HG03520 (cell line): ENCODE measurements at regions not wholly inside any gene's neighbourhood (a gene's known extent, or its start where the extent isn't known, plus 50 kb on each side); places are given as distances from the start of the nearest gene placed in this dataset.
"Not testable (repeated sequence)": the region's sequence is repeated elsewhere in the genome, so short reads cannot be mapped to it uniquely, and the experiment has no call there.

Experiments
- ATAC-seq: cut with Tn5 transposase; IDR thresholded peaks from one replicate; pipeline ENCODE4 v1.9.1; 2021; ENCODE audit warnings: mild to moderate bottlenecking, moderate library complexity; ENCODE audit not compliant: unreplicated experiment

DNA sequence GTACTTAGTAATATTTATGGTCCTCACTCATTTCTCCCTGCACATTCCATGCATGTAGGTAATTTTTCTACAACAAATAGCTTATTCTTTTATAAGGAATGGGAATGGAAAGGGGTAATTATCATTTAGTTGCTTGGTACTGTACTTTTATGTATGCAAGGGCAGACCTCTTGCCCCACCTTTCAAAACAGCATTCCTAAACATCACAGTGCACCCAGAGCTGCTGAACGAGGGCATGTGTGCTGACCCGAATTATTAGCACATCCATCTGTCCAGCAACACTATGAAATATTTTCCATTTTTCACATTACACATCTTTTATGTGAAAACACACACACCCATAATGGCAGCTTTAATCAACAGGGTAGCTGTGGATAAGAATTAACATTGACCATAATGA lies 228.6 kb upstream of the ARRDC3 start:
- no peak for ATAC-seq

DNA sequence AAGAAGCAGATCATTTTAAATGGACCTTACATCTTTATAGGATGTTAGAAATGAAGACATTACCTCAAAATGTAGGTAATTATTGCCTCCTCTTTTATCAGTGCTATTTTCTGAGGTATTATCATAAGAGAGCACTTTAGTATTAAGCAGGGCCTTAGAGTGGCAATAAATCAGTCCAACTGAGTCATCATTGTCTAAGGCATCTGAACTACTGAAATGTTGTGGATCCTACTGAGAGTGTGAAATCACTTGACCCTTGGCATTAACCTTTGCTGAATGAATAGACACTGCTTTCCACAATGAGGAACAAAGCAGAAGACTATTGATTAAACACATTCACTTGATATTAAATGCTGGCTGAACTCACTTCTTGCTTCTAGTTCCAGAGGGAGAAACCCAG lies 224.6 kb upstream of the ARRDC3 start:
- ATAC-seq, result no peak

- no peak for ATAC-seq
Observed at GRCh38 chr5:91599863-91600262, 216.7 kb upstream of the ARRDC3 start.

- no peak for ATAC-seq
Observed at GRCh38 chr5:91598216-91598615, 215.1 kb upstream of the ARRDC3 start.

DNA sequence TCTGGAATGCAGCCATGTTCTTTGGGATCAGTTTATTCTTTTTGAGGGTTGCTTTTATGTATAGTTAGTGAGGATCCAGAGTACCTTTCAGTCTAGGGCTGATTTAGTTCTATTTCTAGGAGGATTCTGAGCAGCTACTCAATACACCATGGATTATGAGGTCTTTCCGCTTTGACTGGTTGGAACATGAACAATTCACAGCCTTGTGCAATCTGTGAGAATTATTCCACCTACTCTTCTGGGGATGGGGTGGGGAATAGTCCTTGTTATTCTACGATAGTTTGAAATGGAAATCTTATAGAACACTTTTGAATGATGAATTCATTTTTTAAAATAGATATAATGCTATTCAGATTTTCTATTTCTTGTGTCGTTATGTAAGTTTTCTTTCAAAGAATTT lies 212.3 kb upstream of the ARRDC3 start:
- ATAC-seq, result no peak

- no peak for ATAC-seq
Observed at GRCh38 chr5:91591076-91591475, 208.0 kb upstream of the ARRDC3 start.

- ATAC-seq, result no peak
Observed at GRCh38 chr5:91586232-91586631, 203.1 kb upstream of the ARRDC3 start.

DNA sequence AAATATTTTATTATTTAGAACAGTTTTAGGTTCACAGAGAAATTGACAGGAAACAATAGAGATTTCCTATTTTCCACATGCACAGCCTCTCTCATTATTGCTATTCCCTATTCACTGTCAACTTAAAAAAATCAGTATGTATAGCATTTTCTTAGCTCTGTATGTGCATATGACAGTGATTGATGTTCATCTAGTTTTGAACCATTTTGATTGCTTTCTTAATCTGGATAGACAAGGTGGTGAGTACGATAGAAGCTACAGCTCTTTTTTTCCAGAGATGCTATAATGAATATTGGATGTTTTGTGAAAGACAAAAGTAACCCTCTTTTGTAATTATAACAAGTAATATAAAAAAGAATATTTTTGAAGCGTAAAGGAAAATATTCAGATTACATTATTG lies 201.2 kb upstream of the ARRDC3 start:
- ATAC-seq, result no peak

DNA sequence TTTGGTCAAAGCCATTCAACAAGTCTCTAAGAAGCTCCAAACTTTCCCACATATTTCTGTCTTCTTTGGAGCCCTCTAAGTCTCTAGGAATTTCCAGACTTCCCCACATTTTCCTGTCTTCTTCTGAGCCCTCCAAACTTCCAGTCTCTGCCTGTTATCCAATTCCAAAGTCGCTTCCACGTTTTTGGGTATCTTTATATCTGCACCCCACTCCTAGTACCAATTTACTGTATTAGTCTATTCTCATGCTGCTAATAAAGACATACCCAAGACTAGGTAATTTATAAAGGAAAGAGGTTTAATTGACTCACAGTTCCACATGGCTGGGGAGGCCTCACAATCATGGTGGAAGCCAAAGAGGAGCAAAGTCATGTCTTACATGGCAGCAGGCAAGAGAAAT lies 182.9 kb upstream of the ARRDC3 start:
- ATAC-seq, result not testable (repeated sequence)

DNA sequence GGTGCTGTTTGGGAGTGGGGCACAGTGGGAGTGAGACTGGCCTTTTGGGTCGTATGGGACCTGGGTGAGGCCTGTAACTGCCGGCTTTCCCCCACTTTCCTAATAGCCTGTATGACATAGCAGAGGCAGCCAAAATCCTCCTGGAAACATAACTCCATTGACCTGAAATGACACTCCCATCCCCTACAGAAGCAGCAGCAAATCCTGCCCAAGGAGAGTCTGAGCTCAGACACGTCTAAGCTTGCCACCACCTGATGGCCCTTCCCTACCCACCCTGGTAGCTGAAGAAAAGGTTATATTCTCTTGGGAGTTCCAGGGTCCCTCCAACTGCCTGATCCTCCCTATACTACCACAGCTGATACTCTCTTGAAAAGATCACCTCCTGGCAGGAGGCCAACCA lies 179.8 kb upstream of the ARRDC3 start:
- no peak for ATAC-seq

DNA sequence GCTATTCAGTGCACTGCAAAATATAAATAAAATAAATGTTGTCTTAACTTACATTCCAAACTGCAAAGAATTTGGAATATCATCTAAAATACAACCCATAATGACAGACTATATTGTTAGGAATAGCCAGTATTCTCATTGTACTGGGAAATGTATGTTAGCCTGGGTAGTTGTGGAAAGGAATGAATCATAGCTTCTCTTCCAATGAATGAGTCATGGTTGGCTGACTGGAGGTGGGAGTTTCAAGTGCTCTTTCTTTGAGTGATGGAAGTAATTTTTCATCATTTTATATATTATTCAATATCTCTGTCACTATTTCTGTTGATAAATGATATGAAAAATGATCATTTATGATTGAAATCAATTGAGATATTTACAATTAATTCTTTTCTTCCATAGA lies 158.6 kb upstream of the ARRDC3 start:
- ATAC-seq, result no peak

- no peak for ATAC-seq
Observed at GRCh38 chr5:91538179-91538578, 155.1 kb upstream of the ARRDC3 start.

- no peak for ATAC-seq
Observed at GRCh38 chr5:91535499-91535898, 152.4 kb upstream of the ARRDC3 start.

DNA sequence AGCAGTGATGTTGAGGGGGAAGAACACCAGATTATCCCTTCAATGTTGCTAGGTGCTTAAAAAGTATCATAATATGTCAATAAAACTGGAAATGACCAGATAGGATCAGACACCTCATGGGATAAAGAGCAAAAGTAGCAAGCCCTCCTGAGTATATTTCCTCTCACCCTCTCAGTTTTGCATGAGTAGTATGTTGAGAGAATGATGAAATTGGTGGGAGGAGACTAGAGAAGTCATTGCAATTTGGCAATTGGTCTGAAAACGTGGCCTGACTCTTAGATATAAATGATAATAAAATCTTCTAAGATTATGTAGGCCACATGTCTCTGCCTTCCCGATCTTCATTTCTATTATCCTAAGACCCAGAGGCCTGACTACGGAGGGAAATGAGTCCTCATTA lies 151.2 kb upstream of the ARRDC3 start:
- ATAC-seq, result no peak

GRCh38 chr5:91532779-91533178 lies 149.7 kb upstream of the ARRDC3 start:
- ATAC-seq, result no peak

- ATAC-seq, result no peak
Observed at GRCh38 chr5:91532281-91532680, 149.2 kb upstream of the ARRDC3 start.

DNA sequence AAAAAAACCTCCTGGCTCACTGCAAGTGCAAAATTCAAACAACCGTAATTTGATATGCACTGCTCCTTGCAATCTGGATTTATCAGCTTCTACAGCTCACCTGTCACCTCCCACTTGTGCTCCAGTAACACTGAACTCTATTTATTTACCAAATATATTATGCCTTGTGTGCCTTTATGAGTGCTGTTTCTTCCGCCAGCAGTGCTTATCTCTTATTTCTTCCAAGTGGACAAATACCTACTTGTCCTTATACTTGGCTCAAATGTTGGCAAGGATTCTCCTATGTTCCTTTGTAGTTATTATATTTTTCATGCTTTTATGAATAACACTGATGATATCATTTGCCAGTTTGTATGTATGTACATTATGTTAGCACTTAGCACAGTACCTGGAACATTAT lies 145.7 kb upstream of the ARRDC3 start:
- no peak for ATAC-seq

DNA sequence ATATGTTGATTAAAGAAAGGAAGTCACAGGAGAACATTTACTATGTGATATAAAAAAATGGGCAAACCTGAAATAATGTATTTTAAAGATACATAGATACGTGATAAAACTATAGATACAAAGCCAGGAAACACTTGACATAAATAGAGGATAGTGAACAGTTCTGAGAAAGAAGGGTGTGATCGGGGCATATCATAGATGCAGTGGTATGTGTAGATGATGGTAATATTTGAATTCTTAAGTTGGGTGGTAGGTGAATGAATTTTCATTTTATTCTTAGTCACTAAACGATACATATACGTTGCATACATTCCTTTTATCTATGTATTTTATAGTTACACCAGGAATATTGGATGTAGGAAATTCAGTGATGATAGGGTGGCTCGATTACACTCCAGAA lies 138.7 kb upstream of the ARRDC3 start:
- no peak for ATAC-seq

DNA sequence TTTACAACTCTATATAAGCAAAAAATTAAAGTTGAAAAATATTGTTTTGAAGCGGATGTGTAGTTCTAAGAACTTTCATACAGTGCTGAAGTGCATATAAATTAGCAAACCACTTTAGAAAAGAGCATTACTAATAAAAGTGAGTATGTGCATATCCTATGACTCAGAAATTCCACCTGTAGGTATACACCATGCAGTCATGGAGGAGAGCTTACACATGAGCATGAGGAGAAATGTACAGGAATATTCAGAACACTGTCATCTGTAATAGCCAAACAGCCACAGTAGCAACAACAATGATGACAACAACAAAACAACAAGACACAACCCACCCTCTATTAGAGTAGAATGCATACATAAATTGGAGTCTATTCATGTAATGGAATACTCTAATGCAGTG lies 138.2 kb upstream of the ARRDC3 start:
- ATAC-seq, result no peak

- ATAC-seq, result no peak
Observed at GRCh38 chr5:91514400-91514799, 131.3 kb upstream of the ARRDC3 start.

GRCh38 chr5:91503321-91503720 lies 120.2 kb upstream of the ARRDC3 start:
- ATAC-seq, result no peak

GRCh38 chr5:91500758-91501157 lies 117.6 kb upstream of the ARRDC3 start:
- no peak for ATAC-seq

DNA sequence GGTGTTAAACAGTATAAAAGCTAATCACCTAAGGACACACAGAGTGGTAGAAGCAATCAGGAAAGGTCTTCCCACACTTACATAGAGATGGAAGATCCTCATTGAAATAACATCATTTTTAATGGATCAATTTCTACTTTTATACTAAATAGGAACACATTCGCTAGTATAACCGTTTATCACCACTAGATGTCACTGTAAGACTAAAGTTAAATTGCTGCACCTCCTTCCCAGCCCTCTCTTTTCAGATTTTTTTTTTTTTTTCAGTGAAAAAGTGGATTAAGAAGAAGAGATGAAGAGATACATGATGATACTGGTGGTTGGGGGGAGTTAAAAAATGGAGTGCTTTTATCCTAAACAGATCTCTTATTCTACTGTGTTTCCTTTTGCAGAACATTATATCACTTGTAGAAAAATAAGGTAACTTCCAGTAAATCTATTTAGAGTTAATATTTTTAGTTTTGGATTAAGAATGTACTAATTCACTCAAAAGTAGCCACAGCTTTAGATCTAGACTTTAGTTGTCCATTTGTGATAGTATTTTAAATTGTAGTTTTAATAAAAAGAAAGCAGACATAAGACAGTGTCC lies 116.9 kb upstream of the ARRDC3 start:
- peak; percentile 49 for ATAC-seq

DNA sequence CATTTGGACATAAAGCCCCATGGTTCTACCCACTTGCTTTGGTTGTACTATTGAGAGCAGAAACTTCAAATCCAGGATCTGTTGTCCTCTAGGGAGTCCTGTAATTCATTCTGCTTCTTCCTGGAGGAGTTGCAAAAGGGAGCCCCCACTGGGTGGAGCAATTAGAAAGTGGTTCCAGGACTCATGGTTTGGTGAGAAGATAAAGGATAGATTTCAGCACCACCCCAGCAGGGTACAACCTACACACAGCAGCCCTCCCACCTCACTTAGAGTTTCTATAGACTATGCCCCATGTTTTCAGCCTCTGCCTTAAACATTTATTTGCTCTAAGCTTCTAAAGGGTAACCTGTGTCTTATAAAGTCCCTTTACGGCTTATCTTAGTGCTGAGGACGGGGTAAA lies 112.6 kb upstream of the ARRDC3 start:
- ATAC-seq, result no peak
